Neural cell (in vitro differentiated cells): ENCODE measurements at regions not wholly inside any gene's neighbourhood (a gene's known extent, or its start where the extent isn't known, plus 50 kb on each side); places are given as distances from the start of the nearest gene placed in this dataset.

Experiments
- CTCF ChIP-seq: fragments of 450-650 bp; IDR thresholded peaks from 2 replicates; pipeline ENCODE4 v1.5.1; 2014; ENCODE audit warnings: antibody characterized with exemption, mild to moderate bottlenecking, moderate library complexity; ENCODE audit not compliant: poor library complexity, severe bottlenecking
- EP300 ChIP-seq: fragments of 450-650 bp; conservative IDR thresholded peaks from 2 replicates; pipeline ENCODE4 v1.6.1; 2014; ENCODE audit warnings: antibody characterized with exemption, mild to moderate bottlenecking, moderate library complexity; ENCODE audit not compliant: poor library complexity, severe bottlenecking
- POLR2AphosphoS5 ChIP-seq: IDR thresholded peaks from 2 replicates; pipeline ENCODE4 v1.6.1; 2012

- no peak for TF ChIP-seq POLR2AphosphoS5
- no peak for TF ChIP-seq EP300
- TF ChIP-seq CTCF: no peak
Observed at GRCh38 chr1:218848009-218848408, 325.7 kb upstream of the LYPLAL1 start.
